ENCODE measurements at regions not wholly inside any gene's neighbourhood (a gene's known extent, or its start where the extent isn't known, plus 50 kb on each side); places are given as distances from the start of the nearest gene placed in this dataset.

GRCh38 chr2:215825707-215826106 lies 187.6 kb downstream of the MREG start:
- peak overlapping the region; percentile 56; the same call in 1 of the 2 replicates for H3K4me2 ChIP-seq (ENCODE audit: low read depth, low read length)
- peaks cover 53% of the 10 kb centered on the region for H3K4me1 ChIP-seq (ENCODE audit: insufficient read depth, low read length)
- in situ Hi-C loops (cut with HindIII; ENCODE audit: extremely low pct_ligation_motif_present, low pct_unique_long_range_greater_than_20kb) (no loop called here), intact Hi-C loops (cut with micrococcal nuclease; ENCODE audit: unreplicated experiment) (loop anchor here (2.0 to 5.0 kb wide), 5 partner anchors 31 to 388 kb away; partner anchors contain the start of gene FN1)
- H3K79me2 ChIP-seq (ENCODE audit: insufficient read depth, low read length): no peaks in the 10 kb centered on the region
- ATAC-seq: no peak
- no peak overlapping the region for H2AFZ ChIP-seq (ENCODE audit: low read length)
- DNase-seq (ENCODE audit: low spot score): no peak
- no peaks in the 10 kb centered on the region for H4K20me1 ChIP-seq (ENCODE audit: insufficient read depth, low read length)
- no peak for FAIRE-seq
- no peak overlapping the region for H3K4me3 ChIP-seq (replicated peaks in 1 of 3; ENCODE audit: insufficient read depth in 1 of 3, low read depth in 2 of 3, low read length in 3 of 3)
- H3K27ac ChIP-seq (ENCODE audit: extremely low read length, insufficient read depth, low read length): peak overlapping the region; percentile 67
- peak overlapping the region; percentile 68; the same call in 1 of the 2 replicates for H3K9ac ChIP-seq (ENCODE audit: insufficient read depth, low read depth, low read length)
- no peaks in the 10 kb centered on the region for H3K36me3 ChIP-seq (replicated peaks in 1 of 2; ENCODE audit: control insufficient read depth in 1 of 2, insufficient read depth in 2 of 2, low read length in 2 of 2)
- peaks cover 10% of the 10 kb centered on the region; the same call in 1 of the 2 replicates for H3K9me3 ChIP-seq (ENCODE audit: low read length)
- CTCF ChIA-PET (ENCODE audit: low intra/inter-chr PET ratio, low total read pairs): no interaction called here
- POLR2A ChIA-PET: interaction anchor here (1.3 kb wide), 1 partner anchor 32 kb away, joined by 6 read pairs; no protein-coding TSS in a partner anchor
- H3K27me3 ChIP-seq (ENCODE audit: control insufficient read depth in 1 of 2, insufficient read depth in 2 of 2, low read length in 2 of 2): no peaks in the 10 kb centered on the region
- BruUV-seq (replicated peaks): no TSS peak
- no peak for TF ChIP-seq SP4 (CRISPR knock-in tag; IDR thresholded peaks at IDR 0.05)
- no peak for TF ChIP-seq ZNF687 (CRISPR knock-in tag; IDR thresholded peaks at IDR 0.05)
- no peak for TF ChIP-seq ZNF772 (CRISPR knock-in tag; IDR thresholded peaks at IDR 0.05)
- TF ChIP-seq AGO1 (IDR thresholded peaks at IDR 0.05; ENCODE audit: low read depth, low read length, poor library complexity, severe bottlenecking): no peak
- TF ChIP-seq THRA (CRISPR knock-in tag; IDR thresholded peaks at IDR 0.05; ENCODE audit: borderline replicate concordance): no peak
- TF ChIP-seq TMF1 (CRISPR knock-in tag; IDR thresholded peaks at IDR 0.05; ENCODE audit: low read depth): no peak
- TF ChIP-seq CHD4 (IDR thresholded peaks at IDR 0.05; ENCODE audit: borderline replicate concordance, low read length): no peak
- TF ChIP-seq NCOR1 (IDR thresholded peaks at IDR 0.05; ENCODE audit: borderline replicate concordance, low read length): no peak
- no peak for TF ChIP-seq TCF7 (IDR thresholded peaks at IDR 0.05; ENCODE audit: low read depth)
- no peak for TF ChIP-seq MBNL3 (CRISPR knock-in tag; conservative IDR thresholded peaks at IDR 0.05)
- no peak for TF ChIP-seq KDM5A (IDR thresholded peaks at IDR 0.05; ENCODE audit: borderline replicate concordance, low read length)
- no peak for TF ChIP-seq ZNF646 (CRISPR knock-in tag; IDR thresholded peaks at IDR 0.05)

All from HepG2 (cell line).